GM12801 (cell line): ENCODE measurements at regions not wholly inside any gene's neighbourhood (a gene's known extent, or its start where the extent isn't known, plus 50 kb on each side); places are given as distances from the start of the nearest gene placed in this dataset.

Experiments
- TF ChIP-seq, protein P1 (sequence below): IDR thresholded peaks from one replicate; pipeline ENCODE4 v1.5.1; 2011; ENCODE audit warnings: control low read depth; ENCODE audit not compliant: insufficient read length; ENCODE audit errors: extremely low read depth

DNA sequence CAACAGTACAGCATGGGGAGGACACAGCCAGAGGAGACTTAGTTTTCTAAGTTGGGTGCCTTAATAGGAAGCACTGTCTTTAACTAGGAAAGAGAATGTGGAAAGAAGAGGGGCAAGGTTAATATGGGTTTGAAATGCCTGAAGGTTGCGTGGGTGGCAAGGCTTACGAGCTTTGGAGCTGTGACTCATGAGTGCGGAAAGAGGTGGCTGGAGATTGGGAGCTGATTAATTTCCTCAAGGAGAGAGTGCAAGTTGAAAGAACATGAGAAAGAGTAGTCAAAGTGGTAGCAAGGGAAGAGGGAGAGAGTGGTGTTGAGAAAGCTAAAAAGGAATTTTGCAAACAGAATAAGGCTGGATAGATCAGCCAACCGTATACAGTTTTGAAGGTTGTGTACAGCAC is 157.5 kb upstream of the ADRA1D start:
- TF ChIP-seq, protein P1, sequence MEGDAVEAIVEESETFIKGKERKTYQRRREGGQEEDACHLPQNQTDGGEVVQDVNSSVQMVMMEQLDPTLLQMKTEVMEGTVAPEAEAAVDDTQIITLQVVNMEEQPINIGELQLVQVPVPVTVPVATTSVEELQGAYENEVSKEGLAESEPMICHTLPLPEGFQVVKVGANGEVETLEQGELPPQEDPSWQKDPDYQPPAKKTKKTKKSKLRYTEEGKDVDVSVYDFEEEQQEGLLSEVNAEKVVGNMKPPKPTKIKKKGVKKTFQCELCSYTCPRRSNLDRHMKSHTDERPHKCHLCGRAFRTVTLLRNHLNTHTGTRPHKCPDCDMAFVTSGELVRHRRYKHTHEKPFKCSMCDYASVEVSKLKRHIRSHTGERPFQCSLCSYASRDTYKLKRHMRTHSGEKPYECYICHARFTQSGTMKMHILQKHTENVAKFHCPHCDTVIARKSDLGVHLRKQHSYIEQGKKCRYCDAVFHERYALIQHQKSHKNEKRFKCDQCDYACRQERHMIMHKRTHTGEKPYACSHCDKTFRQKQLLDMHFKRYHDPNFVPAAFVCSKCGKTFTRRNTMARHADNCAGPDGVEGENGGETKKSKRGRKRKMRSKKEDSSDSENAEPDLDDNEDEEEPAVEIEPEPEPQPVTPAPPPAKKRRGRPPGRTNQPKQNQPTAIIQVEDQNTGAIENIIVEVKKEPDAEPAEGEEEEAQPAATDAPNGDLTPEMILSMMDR = no peak

DNA sequence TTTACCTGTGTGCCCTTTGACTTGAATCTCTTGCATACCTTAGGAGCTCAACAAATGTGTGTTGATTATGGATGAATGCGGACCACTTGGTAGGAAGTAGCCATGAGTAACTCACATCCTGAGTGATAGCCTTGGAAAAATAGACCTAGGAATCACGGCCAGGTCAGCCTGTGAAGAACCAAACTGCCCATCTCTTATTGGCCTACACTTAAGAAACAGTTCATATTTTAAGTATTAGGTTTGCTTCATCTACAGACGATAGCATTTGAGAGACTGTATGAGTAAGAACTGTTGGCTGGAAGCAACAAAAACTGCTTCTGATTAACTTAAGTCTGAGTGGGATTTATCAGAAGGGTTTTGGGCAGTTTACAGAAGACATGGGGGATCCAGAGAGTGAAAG is 152.5 kb upstream of the ADRA1D start:
- TF ChIP-seq, protein P1 = no peak

DNA sequence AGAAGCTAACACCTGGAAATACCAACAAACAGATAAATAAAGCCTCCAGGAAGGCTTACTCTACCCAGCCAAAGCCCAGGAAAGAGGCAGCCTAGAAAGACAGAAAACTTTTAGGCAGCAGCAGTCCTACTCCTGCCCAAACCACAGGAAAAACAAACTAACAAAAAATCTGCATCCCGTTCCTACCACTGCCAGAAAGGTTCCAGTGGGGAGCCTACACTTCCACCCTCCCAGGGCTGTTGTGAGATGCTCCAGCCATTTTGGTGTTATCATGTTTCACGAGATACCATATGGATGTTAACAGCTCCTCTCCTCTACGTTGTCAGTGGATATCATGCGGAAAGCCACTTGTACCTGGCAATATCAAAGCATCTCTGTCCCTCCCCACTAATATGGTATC is 135.9 kb upstream of the ADRA1D start:
- TF ChIP-seq, protein P1 = no peak

DNA sequence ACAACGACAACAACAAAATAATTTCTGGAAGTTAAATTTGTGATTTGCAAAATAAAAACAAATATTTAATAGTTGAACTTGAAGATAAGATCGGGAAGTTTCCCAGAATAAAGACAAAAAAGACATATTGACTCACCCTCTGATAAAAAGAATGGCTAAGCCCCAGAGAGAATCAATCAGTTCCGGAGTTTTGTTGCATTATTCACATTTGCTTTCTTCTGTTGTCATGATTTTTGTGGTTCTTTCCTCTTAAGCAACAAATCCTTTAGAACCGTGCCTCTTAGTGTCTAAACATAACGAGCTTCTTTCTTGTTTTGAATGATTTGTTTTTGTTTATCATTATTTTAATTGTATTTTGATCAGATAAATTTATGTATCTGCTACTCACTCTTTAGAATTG is 134.9 kb upstream of the ADRA1D start:
- TF ChIP-seq, protein P1 = no peak

DNA sequence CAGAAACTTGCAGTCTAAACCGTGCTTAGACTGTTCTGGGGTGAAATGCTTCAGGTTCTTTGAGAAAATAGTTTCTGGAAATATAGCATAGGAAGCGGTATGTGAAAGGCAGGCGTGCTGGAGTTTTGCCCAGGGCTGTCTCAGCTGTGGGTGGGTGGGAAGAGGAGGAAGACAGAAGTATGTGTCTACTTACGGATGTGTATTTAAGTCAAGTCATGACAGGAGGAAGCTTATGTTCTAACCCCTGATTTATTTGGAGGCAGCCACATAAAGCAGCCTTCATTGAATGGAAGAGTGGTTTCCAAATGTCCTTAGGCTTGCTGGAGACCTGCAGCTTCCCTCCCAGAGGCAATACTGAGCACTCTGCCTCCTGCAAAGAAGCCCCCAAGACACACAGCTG is 126.8 kb upstream of the ADRA1D start:
- TF ChIP-seq, protein P1 = no peak

DNA sequence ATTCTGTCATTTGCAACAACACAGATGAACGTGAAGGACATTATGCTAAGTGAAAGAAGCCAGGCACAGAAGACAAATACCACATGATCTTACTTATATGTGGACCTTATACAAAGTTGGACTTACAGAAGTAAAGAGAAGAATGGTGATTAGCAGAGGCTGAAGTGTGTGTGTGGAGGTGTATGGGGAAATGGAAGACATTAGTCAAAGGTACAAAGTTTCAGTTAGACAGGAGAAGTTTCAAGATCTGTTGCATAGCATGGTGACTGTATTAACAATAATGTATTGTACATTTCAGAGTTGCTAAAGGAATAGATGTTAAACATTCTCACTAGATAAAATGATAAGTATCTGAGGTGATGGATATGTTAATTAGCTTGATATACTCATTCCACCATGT is 124.4 kb upstream of the ADRA1D start:
- TF ChIP-seq, protein P1 = no peak

DNA sequence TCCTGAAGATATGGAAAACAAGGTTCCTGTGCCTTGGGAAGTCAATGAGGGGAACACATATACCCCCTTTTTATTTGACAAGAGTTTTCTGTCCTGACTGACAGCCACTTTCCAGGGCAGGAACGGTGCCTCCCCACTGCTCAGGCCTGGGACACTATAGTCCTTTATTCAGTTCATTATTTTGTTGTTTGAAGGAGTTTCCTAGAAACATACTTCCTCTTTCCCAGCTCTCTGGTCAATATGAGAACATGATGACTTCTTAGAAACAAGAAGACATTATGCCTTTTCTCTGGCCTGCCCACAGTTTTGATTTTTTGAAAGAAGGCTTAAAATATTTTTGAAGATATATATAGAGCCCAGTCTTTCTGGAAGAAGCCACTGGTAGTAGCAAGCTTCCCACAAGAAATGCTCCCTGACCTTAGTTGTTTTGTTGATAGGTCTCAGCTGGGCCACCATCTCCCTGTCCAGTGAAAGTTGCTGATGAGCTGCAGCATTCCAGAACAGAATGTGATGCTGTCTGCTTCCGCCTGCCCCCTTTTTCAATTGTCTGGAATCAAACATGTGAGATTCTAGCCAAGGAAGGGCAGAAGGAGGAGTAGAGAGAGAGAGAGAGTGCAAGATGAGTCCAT is 122.7 kb upstream of the ADRA1D start:
- TF ChIP-seq, protein P1 = no peak
